ENCODE measurements at regions not wholly inside any gene's neighbourhood (a gene's known extent, or its start where the extent isn't known, plus 50 kb on each side); places are given as distances from the start of the nearest gene placed in this dataset.

- no peak for DNase-seq
Observed at GRCh38 chr6:227074-227782, 65.1 kb upstream of the DUSP22 start.

GRCh38 chr6:227812-228338 is 64.4 kb upstream of the DUSP22 start:
- DNase-seq = no peak

- DNase-seq = no peak
Observed at GRCh38 chr6:228881-229651, 63.2 kb upstream of the DUSP22 start.

GRCh38 chr6:231779-232178 is 60.5 kb upstream of the DUSP22 start:
- DNase-seq = no peak

GRCh38 chr6:232982-233640 is 59.2 kb upstream of the DUSP22 start:
- no peak for DNase-seq

GRCh38 chr6:234706-235372 is 57.4 kb upstream of the DUSP22 start:
- no peak for DNase-seq

GRCh38 chr6:235763-236360 is 56.4 kb upstream of the DUSP22 start:
- peak; percentile 47 to 58 for DNase-seq

GRCh38 chr6:236519-236918 is 55.8 kb upstream of the DUSP22 start:
- no peak for DNase-seq

GRCh38 chr6:240151-240550 is 52.1 kb upstream of the DUSP22 start:
- DNase-seq = no peak

GRCh38 chr6:241336-241865 is 50.9 kb upstream of the DUSP22 start:
- DNase-seq = no peak
